HG02973 (cell line): ENCODE measurements at regions not wholly inside any gene's neighbourhood (a gene's known extent, or its start where the extent isn't known, plus 50 kb on each side); places are given as distances from the start of the nearest gene placed in this dataset.
"Not testable (repeated sequence)": the region's sequence is repeated elsewhere in the genome, so short reads cannot be mapped to it uniquely, and the experiment has no call there.

Experiments
- ATAC-seq: cut with Tn5 transposase; IDR thresholded peaks from one replicate; pipeline ENCODE4 v1.9.1; 2021; ENCODE audit warnings: moderate library complexity; ENCODE audit not compliant: unreplicated experiment

GRCh38 chr22:48627966-48628365 is 1199.7 kb downstream of the BRD1 start:
- ATAC-seq = no peak

GRCh38 chr22:48627203-48627602 is 1200.5 kb downstream of the BRD1 start:
- ATAC-seq = no peak

DNA sequence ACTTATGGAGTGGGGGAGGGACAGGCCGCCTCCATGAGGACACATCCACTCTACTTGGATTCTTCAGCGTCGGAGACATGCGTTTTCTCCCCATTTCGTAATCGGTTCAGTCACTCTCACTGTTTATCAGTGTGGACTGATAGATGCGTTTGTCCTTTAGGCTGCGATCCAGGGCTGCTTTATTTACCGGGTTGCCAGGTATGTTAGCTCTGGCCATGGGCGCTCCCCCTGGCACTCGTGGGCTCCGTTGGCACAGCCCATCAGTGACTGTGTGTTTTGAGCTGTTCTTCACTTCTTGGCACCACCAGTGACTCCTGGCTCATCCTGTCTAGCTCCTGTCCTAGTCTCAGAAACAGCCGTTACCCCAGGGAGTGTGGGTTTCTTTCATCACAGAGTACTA is 1203.3 kb downstream of the BRD1 start:
- ATAC-seq = no peak

DNA sequence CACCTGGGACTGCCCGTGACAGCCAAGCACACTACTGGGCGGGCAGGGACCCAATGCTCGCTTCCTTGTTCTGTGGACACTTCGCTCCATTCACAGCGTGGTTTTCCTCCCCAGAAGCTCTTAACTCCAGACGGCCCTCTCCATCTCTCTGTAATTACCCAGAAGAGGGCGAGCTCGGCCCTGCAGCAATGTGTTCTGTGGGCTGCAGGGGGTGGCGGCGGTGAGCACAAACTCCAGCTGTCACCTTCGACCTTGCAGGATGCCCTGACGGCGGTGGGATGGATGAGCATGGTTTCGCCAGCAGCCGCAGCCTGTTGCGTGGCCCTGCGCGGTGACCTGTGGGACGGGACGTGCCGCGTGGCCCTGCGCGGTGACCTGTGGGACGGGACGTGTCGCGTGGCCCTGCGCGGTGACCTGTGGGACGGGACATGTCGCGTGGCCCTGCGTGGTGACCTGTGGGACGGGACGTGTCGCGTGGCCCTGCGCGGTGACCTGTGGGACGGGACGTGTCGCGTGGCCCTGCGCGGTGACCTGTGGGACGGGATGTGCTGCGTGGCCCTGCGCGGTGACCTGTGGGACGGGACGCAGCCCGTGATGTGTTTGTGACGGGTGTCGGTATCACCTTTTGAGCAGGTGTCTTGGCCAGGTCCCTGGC is 1204.7 kb downstream of the BRD1 start:
- ATAC-seq = no peak

DNA sequence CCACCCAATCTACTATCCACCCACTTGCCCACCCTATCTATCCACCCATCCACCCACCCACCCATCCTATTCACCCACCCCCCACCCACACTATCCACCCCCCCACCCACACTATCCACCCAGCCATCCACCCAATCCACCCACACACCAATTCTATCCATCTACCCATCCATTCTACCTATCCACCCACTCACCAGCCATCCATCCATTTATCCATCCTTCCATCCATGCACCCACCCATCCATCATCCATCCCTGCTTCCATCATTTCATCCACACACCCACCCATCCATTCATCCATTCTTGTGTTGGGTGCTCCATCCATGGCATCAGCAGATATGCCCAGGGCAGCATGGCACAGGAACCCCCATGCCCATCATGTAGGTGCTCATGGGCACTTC is 1206.6 kb downstream of the BRD1 start:
- ATAC-seq = no peak

- ATAC-seq = not testable (repeated sequence)
Observed at GRCh38 chr22:48620460-48620859, 1207.2 kb downstream of the BRD1 start.

DNA sequence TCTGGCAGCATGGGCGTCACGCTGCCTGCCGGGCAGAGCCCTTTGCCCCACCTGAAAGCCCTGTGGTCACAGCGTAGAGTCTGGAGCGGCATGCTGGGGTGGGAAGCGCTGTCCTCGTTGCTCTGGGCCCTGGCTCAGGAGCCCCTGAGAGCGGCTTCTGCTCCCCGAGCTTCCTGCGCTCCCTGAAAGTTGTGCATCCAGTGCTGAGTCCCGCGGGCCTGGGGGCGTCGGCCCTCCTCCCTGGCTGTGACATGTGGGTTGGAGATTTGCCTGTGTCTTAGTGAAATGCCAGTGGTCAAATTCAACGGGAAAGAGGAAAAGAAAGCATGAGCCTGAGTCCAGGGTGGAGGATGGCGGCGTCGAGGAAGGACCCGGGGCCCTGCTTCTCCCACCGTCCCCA is 1208.0 kb downstream of the BRD1 start:
- no peak for ATAC-seq

DNA sequence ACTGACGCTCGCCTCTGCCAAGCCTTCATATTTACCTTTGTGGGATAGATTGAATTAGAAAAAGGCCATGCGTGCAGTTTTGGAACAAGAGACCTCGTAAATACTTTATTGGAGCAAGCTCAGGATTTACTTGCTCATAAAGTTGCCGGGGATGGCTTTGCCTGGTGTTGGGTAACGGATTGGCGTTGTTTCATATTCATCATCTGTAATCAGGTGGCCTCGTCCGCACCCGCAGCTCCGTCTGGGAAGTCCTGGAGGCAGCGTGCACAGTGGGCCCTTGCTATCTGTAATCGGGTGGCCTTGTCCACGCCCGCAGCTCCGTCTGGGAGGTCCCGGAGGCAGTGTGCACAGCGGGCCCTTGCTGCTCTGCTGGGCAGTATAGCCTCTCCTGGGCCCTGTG is 1209.3 kb downstream of the BRD1 start:
- no peak for ATAC-seq

DNA sequence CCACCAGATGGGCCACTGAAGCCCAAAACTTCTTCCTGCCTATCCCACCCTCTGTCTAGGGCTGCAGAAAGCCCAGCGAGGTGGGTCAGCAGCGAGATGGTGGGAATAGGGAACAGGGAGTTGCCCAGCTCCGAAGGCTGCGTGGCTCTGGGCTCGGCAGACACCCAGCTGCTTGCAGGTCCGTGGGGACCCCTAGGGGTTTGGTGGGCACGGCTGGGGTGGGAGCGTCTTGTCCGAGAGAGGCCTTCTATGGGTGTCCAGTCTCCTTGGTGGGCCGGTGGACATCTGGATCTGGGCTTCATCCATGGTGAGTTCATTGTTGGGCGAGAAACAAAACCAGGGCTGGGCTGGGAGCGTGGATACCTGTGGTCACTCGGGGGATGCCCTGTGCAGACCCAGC is 1211.0 kb downstream of the BRD1 start:
- no peak for ATAC-seq

DNA sequence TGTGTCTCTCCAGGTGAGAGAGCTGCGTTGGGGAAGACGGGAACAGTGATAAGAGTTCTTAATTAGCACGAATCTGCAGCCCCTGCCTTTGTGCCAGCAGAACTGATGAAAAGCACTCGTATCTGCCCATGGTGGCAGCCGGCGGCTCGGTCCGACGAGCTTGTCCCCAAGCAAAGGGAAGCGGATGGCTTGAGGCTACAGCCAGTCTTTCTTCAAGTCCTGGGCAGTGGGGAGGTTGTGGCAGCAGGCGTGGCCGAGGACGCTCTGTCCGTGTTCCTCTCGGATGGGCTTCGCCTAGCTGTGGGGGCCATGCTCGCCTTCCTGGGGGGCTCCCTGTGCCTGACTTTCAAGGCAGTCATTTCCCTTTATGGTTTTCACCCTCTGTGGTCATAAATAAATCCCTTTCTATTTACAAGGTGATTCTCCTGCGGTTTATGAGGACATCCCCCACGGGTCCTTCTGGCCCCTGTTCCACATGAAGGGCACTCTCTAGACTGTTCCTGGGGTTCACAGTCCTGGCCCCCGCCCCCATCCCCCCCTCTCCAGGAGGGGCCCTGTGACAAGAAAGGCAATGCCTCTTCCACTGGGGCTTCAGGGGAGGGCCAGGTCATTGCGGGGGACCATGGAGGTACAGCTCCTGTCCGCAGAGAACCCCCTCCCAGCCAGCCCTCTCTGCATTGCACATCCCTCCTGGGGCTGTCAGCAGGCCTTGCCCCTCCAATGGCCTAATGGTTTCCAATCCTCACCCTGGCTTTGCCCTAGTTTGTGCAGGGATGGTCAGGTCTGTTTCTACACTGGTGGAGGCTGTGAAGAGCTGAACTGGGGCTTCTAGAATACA is 1212.3 kb downstream of the BRD1 start:
- no peak for ATAC-seq

DNA sequence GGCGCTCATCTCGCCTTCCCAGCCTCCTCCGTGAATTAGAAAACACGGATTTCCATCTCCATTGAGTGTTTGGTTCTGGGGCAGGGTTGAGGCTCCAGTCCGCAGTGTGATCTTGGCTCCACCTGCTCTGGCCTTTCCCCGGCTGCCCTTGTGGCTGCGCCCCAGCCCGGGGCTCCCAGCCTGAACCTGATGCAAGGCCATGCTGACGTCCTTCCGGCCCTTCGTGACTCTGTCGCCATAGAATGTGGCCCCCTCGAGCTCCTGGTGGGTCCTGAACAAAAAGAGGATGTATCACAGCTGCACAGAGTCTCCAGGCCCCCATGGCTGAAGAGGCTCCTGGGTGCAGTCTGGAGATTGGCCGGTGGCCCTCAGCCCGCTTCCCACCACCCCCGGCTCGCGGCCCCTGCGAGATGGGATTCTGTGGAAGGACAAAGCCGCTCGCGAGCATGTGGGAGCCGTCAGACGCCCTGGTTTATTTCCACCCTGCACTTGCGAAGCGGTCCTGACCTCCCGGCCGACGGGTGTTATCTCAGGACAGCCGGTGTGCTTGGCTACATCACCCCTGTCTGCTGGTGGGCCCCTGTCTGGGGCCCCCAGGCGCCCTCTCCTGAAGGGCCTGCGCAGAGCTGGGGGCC is 1214.0 kb downstream of the BRD1 start:
- no peak for ATAC-seq

GRCh38 chr22:48612077-48612995 is 1215.3 kb downstream of the BRD1 start:
- ATAC-seq = no peak

DNA sequence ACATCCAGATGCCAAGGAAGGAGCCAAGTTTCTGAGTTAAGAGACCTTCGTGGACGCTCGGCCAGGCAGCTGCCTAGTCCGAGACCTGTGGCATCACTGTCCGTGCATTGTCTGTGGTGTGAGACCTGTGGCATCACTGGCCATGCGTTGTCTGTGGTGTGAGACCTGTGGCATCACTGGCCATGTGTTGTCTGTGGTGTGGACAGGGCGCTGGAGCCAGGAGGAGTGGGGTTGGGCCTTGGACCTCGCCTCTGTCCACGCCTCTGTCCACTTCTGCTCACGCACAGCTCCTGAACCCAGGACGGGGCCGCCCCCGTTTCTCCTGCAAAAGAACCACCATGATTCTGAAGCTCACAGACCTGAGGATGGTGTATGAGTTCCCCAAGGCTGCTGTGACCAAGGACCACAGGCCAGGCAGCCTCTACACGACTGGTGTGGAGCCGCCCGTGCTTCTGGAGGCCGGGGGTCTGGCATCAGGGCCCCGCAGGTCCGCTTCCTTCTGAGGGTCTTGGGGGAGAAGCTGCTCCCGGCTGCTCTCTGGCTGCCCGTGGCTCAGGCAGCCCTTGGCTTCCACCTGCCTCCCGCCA is 1218.3 kb downstream of the BRD1 start:
- no peak for ATAC-seq

DNA sequence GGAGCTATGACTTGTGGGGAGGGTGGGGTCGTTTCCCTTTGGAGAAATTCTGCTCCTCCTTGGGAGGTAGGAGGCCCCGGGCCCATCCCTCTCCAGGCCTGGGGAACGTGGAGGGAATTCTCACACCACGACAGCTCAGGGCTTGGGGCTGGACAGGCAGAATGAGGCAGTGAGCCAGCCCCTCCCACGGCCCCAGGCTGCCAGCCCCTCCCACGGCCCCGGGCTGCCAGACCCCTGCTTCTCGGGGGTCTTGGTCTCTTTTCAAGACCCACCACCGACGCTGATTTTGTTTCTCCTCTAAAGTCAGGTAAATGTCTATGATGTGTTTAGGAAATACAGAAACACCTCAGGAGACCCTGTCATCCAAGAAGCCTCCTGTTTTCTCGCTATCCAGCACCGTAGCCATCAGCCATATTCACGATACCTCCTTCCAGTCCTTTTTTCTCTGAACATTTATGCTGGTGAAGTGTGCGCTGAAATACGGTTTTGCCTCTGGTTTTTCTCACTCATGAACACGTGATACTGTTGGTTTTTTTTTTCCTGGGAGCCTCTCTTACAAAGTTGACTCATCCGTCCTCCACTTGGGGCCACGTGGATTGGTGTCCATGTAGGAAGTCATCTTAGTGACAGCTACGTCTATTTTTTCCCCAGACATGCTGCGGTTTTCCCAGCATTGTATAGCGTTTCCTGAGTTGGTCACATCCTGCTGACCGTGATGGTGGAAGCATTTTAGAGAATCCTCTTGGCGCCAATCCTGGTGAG is 1219.6 kb downstream of the BRD1 start:
- no peak for ATAC-seq

DNA sequence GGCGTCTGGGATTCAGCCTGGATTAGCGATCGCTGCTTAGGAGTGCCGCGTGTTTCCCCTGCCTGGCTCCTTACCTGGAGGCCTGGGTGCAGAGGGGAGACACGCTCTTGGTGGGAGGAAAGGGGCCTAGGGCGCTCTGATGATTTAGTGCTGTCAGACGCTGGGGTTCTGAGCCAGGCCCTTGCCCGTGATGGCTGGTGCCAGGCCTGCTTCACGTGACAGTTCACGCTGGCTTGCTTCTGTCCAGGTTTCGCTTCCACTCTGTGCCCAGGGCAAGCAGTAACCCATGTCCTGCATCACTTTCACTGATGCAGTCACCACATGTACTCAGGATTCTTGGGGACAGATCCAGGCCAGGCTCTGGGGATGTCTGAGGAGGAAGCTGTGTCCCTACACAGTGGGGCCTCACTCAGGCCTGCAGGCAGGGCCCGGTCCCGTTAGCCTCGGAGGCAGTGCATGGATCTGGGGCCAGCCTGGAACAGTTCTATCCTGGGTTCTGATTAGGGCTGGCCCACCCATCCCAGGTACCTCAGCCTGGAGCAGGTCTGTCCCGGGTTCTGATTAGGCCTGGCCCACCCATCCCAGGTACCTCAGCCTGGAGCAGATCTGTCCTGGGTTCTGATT is 1220.9 kb downstream of the BRD1 start:
- ATAC-seq = no peak

DNA sequence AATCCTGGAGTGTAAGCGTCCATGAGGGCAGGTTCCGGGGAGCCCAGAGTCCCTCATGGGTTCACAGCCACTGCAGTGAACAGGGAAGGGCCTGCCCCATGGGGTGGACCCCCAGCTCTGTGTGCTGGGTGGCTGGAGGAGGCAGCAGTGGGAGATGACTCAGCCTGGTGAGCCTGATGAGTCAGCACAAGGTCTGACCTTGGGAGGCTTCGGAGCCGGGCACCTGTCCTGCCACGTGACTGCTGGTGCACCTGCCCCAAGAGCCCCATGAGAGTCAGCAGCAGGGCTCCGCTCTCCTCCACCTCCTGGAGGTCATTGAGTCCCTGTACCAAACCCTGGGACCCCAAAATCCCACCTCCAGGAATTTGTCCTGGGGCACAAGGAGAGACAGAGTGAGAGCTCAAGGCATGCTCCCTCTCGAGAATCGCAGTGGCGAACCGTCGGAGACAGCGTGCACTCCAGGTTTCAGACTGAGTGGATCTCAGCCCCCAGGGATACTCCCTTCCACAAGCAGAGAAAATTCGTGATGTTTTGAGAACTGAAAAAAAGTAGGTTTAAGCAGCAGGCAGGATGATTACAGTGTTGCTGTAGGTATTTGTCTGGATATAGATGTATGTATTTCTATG is 1221.7 kb downstream of the BRD1 start:
- ATAC-seq = no peak

- no peak for ATAC-seq
Observed at GRCh38 chr22:48605125-48605524, 1222.5 kb downstream of the BRD1 start.

DNA sequence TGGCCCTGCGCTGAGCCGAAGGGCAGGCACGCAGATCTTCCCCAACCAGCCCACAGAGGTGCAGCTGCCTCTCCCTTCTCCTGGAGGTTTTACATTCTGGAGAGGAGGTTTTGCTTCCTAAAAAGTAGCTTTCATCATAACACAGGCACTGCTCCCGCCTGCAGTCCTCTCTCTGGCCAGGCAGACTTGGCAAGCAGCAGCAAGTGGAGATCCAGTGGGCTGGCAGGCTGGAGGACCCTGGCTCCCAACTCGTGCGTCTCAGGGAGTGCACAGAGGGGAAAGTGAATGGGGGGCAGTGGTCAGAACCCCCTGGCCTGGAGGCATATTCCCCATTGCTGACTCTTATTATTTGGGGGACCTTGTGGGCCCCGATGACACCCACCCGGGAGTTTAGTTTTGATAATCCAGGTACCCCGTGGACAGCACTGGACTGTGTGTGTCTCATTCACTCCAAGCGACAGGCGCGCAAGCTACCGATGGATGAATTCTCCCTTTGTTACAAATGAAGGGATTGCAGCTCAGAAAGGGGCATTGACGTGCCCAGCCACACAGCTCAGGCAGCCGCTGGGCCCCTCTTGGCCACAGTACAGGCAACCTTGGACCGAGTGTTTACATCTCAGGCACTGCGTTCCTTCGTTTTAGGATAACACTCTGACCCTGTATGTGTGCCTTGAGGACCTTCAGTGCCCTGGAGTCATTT is 1223.9 kb downstream of the BRD1 start:
- no peak for ATAC-seq
